T-cell (primary cell): ENCODE measurements at regions not wholly inside any gene's neighbourhood (a gene's known extent, or its start where the extent isn't known, plus 50 kb on each side); places are given as distances from the start of the nearest gene placed in this dataset.

Experiments
- ATAC-seq, 4 experiments: fragments of 200-7000 bp in 3 of 4; fragments of 150-1000 bp in 1 of 4; cut with Tn5 transposase; replicated peaks in 1 of 4; 1 replicate in 3 of 4; 2 replicates in 1 of 4; pipeline ENCODE4 v1.10.0; 2021; ENCODE audit warnings: moderate library complexity in 3 of 4, mild to moderate bottlenecking in 2 of 4, moderate number of reproducible peaks in 1 of 4
- CTCF ChIA-PET, 2 donors: fragments of 300-600 bp; sonication (Branson Sonifier 250); formaldehyde crosslinking; loops; one replicate each; lab custom pipeline; 2022; ENCODE audit warnings: antibody characterized with exemption in 2 of 2; lab: Charles Lee
- POLR2A ChIA-PET, 2 donors: fragments of 300-600 bp; sonication (Branson Sonifier 250); formaldehyde crosslinking; loops; one replicate each; lab custom pipeline; 2022; ENCODE audit warnings: antibody characterized with exemption in 2 of 2; lab: Charles Lee
- DNase-seq, 35 experiments: peaks; one replicate each; pipeline versions ENCODE4 v3.0.0 to v3.0.0-alpha.2; 2013 to 2023
- H3K27ac ChIP-seq: one replicate; pipeline ENCODE4 v1.5.1; 2013; ENCODE audit warnings: low read length
- H3K27me3 ChIP-seq, 2 experiments: replicated peaks in 1 of 2; 1 replicate in 1 of 2; 2 replicates in 1 of 2; pipeline versions ENCODE4 v1.6.1 to v1.7.0; 2013; ENCODE audit warnings: low read length in 1 of 2, mixed read lengths in 1 of 2; ENCODE audit not compliant: control insufficient read depth in 2 of 2, insufficient read depth in 2 of 2; ENCODE audit errors: extremely low read depth in 1 of 2
- H3K36me3 ChIP-seq, 2 donors: 1 replicate in 1 of 2; 2 replicates in 1 of 2; pipeline versions ENCODE4 v1.6.1 to v1.7.0; 2013; ENCODE audit warnings: low read length in 1 of 2; ENCODE audit not compliant: control insufficient read depth in 2 of 2, insufficient read depth in 1 of 2; ENCODE audit errors: extremely low read depth in 1 of 2
- H3K4me1 ChIP-seq, 2 experiments: 1 replicate in 1 of 2; 2 replicates in 1 of 2; pipeline versions ENCODE4 v1.6.1 to v1.7.0; 2013; ENCODE audit warnings: low read length in 2 of 2, mixed read lengths in 1 of 2; ENCODE audit not compliant: insufficient read depth in 2 of 2, control insufficient read depth in 1 of 2; ENCODE audit errors: extremely low read depth in 1 of 2
- H3K4me3 ChIP-seq, 2 donors: 1 replicate in 1 of 2; 2 replicates in 1 of 2; pipeline versions ENCODE4 v1.5.1 to v1.7.0; 2013; ENCODE audit warnings: mild to moderate bottlenecking in 2 of 2, low read length in 1 of 2, moderate library complexity in 1 of 2; ENCODE audit not compliant: control insufficient read depth in 1 of 2; ENCODE audit errors: extremely low read depth in 1 of 2
- H3K9me3 ChIP-seq: 2 replicates; pipeline ENCODE4 v1.7.0; 2013
- H3K27ac Mint-ChIP-seq, 2 donors: one replicate each; pipeline ENCODE4 v1.8.0; 2020 to 2021; ENCODE audit warnings: mild to moderate bottlenecking in 2 of 2, mixed read lengths in 2 of 2
- H3K27me3 Mint-ChIP-seq, 2 donors: one replicate each; pipeline ENCODE4 v1.8.0; 2021 to 2022; ENCODE audit warnings: mixed read lengths in 2 of 2
- H3K36me3 Mint-ChIP-seq: one replicate; pipeline ENCODE4 v1.8.0; 2021; ENCODE audit warnings: mixed read lengths
- H3K4me1 Mint-ChIP-seq, 3 donors: one replicate each; pipeline ENCODE4 v1.8.0; 2020 to 2022; ENCODE audit warnings: mixed read lengths in 3 of 3, mild to moderate bottlenecking in 1 of 3
- H3K4me3 Mint-ChIP-seq, 3 donors: one replicate each; pipeline ENCODE4 v1.8.0; 2020 to 2022; ENCODE audit warnings: mild to moderate bottlenecking in 3 of 3, mixed read lengths in 3 of 3, moderate library complexity in 3 of 3
- H3K9me3 Mint-ChIP-seq, 3 donors: one replicate each; pipeline ENCODE4 v1.8.0; 2020 to 2022; ENCODE audit warnings: mixed read lengths in 3 of 3
- WGBS: methylation state at CpG from one replicate; pipeline ENCODE4 v1.1.5; 2013; ENCODE audit warnings: missing lambda C conversion rate; ENCODE audit not compliant: insufficient coverage; 5-methylcytosine and 5-hydroxymethylcytosine counted together

DNA sequence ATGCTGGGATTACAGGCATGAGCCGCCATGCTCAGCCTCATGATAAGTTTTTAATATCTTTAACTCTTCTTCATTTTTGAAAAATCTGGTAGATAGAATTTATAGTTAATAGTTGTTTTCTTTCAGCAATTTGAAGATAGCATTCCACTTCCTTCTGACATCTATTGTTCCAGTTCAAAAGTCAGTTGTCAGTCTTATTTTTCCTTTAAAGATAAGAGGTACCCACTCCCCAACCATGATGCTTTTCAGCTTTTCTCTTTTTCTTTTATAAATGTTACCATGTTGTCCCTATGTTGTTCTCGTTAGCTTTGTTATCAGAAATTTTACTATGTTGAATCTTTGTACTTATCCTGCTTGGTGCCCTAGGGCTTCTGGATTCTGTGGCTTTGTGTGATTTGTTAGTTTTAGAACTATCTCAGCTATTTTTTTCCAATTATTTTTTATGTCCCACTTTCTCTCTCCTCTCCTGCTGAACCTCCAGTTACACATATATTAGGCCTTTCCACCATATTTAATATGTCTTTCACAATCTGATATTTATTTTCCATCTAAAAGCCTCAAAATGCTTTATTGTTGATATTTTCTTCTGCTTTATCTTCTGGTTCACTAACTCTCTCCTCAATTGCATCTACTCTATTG is 181.6 kb upstream of the FOXN3 start:
- H3K27me3 Mint-ChIP-seq, result no peaks in the 10 kb centered on the region
- peaks cover 14 to 26% (median 19%) of the 10 kb centered on the region in 3 donors for H3K9me3 Mint-ChIP-seq
- no peak overlapping the region for H3K27ac ChIP-seq
- POLR2A ChIA-PET, result interaction anchor here in 1 of 2 donors (0.5 to 0.6 kb wide), 2 partner anchors 418 to 1648 kb away, joined by 3 read pairs; no protein-coding TSS in a partner anchor
- peaks cover 61% of the 10 kb centered on the region for H3K36me3 Mint-ChIP-seq
- WGBS, result no CpG with 5 or more reads among the region's 2 CpGs
- H3K4me1 ChIP-seq, result no peaks in the 10 kb centered on the region
- H3K27ac Mint-ChIP-seq, result peak overlapping the region; percentile 39 to 45
- peaks cover 17 to 35% (median 30%) of the 10 kb centered on the region in 3 donors for H3K4me1 Mint-ChIP-seq
- H3K9me3 ChIP-seq, result peaks cover 4% of the 10 kb centered on the region
- no peak overlapping the region for H3K4me3 ChIP-seq
- CTCF ChIA-PET, result interaction anchor here in 1 of 2 donors (0.7 kb wide), 1 partner anchor 60 kb away, joined by 3 read pairs; no protein-coding TSS in a partner anchor
- peaks cover 0 to 8% of the 10 kb centered on the region in 2 donors for H3K36me3 ChIP-seq
- H3K27me3 ChIP-seq, result no peaks in the 10 kb centered on the region
- no peak for ATAC-seq
- DNase-seq, result peak in 1 of 35 experiments; percentile 24
- H3K4me3 Mint-ChIP-seq, result no peak overlapping the region

DNA sequence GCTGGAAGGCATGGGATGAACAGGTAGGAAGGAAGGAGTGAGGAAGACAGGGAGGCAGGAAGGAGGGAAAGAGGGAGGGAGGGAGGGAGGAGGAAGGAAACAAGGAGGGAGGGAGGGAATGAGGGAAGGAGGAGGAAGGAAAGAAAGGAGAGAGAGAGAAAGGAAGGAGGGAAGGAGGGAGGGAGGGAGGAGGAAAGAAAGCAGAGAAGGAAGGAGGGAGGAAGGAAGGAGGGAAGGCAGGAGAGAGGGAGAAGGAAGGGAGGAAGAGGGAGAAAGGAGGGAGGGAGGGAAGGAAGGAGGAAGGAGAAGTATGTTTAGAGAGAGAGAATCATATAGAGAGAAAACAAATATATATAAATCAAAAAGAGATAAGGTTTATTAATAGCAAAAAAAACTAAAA is 175.9 kb upstream of the FOXN3 start:
- ATAC-seq, result no peak
- no peak overlapping the region for H3K4me3 Mint-ChIP-seq
- peaks cover 0 to 12% of the 10 kb centered on the region in 2 donors for H3K36me3 ChIP-seq
- peaks cover 51 to 56% (median 52%) of the 10 kb centered on the region in 3 donors for H3K4me1 Mint-ChIP-seq
- no peak for DNase-seq
- no peak overlapping the region for H3K4me3 ChIP-seq
- H3K9me3 Mint-ChIP-seq, result peaks cover 15 to 24% (median 18%) of the 10 kb centered on the region in 3 donors
- H3K27ac Mint-ChIP-seq, result no peak overlapping the region
- peaks cover under 1% of the 10 kb centered on the region for H3K9me3 ChIP-seq
- peaks cover 74% of the 10 kb centered on the region for H3K36me3 Mint-ChIP-seq
- no peaks in the 10 kb centered on the region for H3K27me3 ChIP-seq
- H3K27me3 Mint-ChIP-seq, result no peaks in the 10 kb centered on the region
- POLR2A ChIA-PET, result no interaction called here
- CTCF ChIA-PET, result interaction anchor here in 1 of 2 donors (0.6 kb wide), 1 partner anchor 47 kb away, joined by 3 read pairs; no protein-coding TSS in a partner anchor
- H3K4me1 ChIP-seq, result peaks cover 7 to 18% of the 10 kb centered on the region in 2 experiments
- H3K27ac ChIP-seq, result no peak overlapping the region

DNA sequence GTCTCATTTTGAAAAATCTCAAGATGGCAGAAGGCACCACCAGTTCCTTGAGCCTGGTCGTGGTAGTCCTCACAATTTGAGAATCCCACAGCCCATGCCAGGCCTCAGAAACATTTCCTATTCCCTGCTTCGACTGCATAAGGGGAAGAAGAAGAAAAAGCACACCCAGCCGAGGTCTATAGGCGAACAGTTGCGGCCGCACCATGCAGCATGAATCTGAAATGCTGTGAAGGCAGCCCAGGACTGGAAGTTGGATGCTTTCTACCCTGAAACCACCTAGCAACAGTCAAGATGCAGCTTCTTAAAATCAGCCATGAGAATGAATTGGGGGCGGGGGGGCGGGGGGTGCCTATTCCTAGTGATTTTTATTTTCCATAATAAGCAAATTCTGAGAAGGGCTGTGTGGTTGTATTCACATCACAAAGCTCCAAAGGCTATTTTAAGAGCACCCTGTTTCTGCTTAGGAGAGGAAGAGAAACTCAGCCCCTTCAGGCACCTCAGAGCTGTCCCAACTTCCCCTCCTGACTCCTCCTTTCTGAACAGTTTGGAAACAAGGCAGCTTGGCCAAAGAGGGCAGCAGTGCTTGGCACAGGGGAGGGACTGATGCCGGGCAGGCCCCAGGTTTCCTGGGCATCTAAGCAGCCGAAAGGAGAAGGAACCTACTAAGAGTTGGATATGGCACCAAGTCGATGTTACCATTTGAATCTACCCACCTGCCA is 172.5 kb upstream of the FOXN3 start:
- CTCF ChIA-PET, result no interaction called here
- H3K27ac Mint-ChIP-seq, result peak overlapping the region in 1 of 2 donors; percentile 57

DNA sequence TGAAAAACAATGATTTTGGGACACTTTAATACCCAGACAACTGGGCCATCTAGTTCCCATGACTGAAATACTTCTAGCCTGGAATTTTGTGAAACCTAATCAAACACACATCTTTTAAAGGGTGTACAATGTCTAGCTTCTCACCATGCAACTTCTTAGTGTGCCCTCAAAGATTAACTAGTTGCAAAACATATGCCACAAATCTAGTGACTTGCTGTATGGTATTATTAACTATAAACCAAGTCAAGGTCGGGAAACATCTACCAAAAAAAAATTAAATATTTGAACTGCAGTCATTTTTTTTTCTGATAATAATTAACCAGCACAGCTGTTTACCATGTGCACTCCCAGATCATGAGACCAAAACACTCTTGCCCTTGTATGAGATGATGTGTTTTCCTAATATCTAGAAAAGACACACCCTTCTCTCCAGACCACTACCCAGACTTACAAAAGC is 171.8 kb upstream of the FOXN3 start:
- ATAC-seq (no peak), DNase-seq (no peak)
- Histone ChIP-seq H3K27me3 (no peaks in the 10 kb centered on the region), H3K36me3 (peaks cover 0 to 9% of the 10 kb centered on the region in 2 donors), H3K9me3 (no peaks in the 10 kb centered on the region), H3K4me3 (no peak overlapping the region), H3K27ac (no peak overlapping the region), H3K4me1 (peaks cover 16 to 24% of the 10 kb centered on the region in 2 experiments)
- no peaks in the 10 kb centered on the region for H3K27me3 Mint-ChIP-seq
- peak overlapping the region in 1 of 3 donors; percentile 5 for H3K4me3 Mint-ChIP-seq
- peak overlapping the region; percentile 41 to 53 for H3K27ac Mint-ChIP-seq
- H3K36me3 Mint-ChIP-seq, result peaks cover 67% of the 10 kb centered on the region
- peaks cover 10 to 16% (median 14%) of the 10 kb centered on the region in 3 donors for H3K9me3 Mint-ChIP-seq
- WGBS, result no CpG with 5 or more reads among the region's 1 CpG
- ChIA-PET CTCF (no interaction called here), POLR2A (interaction anchor here in 1 of 2 donors (0.6 kb wide), 1 partner anchor 178 kb away, joined by 3 read pairs; no protein-coding TSS in a partner anchor)
- peaks cover 75 to 79% (median 76%) of the 10 kb centered on the region in 3 donors for H3K4me1 Mint-ChIP-seq

More for the DNA sequence above, 172.5 kb upstream of the FOXN3 start:
- peaks cover 73% of the 10 kb centered on the region for H3K36me3 Mint-ChIP-seq
- Histone ChIP-seq H3K4me3 (no peak overlapping the region), H3K36me3 (peaks cover 0 to 12% of the 10 kb centered on the region in 2 donors), H3K9me3 (no peaks in the 10 kb centered on the region), H3K27me3 (no peaks in the 10 kb centered on the region), H3K4me1 (peaks cover 16 to 24% of the 10 kb centered on the region in 2 experiments), H3K27ac (no peak overlapping the region)
- no peak overlapping the region for H3K4me3 Mint-ChIP-seq
- DNase-seq (peak in 1 of 35 experiments; percentile 17), ATAC-seq (no peak)
- peaks cover 10 to 16% (median 14%) of the 10 kb centered on the region in 3 donors for H3K9me3 Mint-ChIP-seq
- peaks cover 75 to 78% (median 76%) of the 10 kb centered on the region in 3 donors for H3K4me1 Mint-ChIP-seq
- POLR2A ChIA-PET, result interaction anchor here in 1 of 2 donors (0.6 kb wide), 1 partner anchor 23 kb away, joined by 4 read pairs; no protein-coding TSS in a partner anchor
- no peaks in the 10 kb centered on the region for H3K27me3 Mint-ChIP-seq
- WGBS, result 86% methylated on average over 1 of the region's 11 CpGs

DNA sequence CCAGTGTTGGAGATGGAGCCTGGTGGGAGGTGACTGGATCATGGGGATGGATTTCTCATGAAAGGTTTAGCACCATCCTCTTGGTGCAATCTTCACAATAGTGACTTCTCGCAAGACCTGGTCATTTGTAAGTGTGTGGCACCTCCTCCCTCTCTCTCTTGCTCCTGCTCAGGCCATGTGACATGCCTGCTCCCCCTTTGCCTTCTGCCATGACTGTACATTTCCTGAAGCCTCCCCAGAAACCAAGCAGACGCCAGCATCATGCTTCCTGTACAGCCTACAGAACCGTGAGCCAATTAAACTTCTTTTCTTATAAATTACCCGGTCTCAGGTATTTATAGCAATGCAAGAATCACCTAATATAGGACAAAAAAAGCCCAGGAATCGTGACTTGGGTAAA is 171.0 kb upstream of the FOXN3 start:
- ATAC-seq (no peak), DNase-seq (no peak)
- Histone ChIP-seq H3K36me3 (peaks cover 0 to 7% of the 10 kb centered on the region in 2 donors), H3K4me3 (no peak overlapping the region), H3K9me3 (no peaks in the 10 kb centered on the region), H3K27me3 (no peaks in the 10 kb centered on the region), H3K27ac (no peak overlapping the region), H3K4me1 (peaks cover 16 to 24% of the 10 kb centered on the region in 2 experiments)
- Mint-ChIP-seq H3K27ac (no peak overlapping the region), H3K27me3 (no peaks in the 10 kb centered on the region), H3K4me1 (peaks cover 78 to 85% (median 80%) of the 10 kb centered on the region in 3 donors), H3K9me3 (peaks cover 10 to 16% (median 14%) of the 10 kb centered on the region in 3 donors), H3K4me3 (no peak overlapping the region), H3K36me3 (peaks cover 70% of the 10 kb centered on the region)
- POLR2A ChIA-PET, result no interaction called here
- CTCF ChIA-PET, result no interaction called here
- 80% methylated on average over 1 of the region's 5 CpGs for WGBS

DNA sequence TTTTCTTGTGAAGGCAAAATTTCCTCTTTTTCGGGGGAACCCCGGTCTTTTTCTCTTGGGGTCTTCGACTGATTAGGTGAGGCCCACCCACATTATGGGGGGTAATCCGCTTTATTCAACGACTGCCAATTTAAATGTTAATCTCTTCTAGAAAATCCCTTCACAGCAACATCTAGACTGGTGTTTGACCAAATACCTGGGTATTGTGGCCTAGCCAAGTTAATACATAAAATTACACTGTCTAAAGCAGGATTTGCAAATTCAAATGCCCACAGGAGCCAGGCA is 170.0 kb upstream of the FOXN3 start:
- H3K4me3 Mint-ChIP-seq, result peak overlapping the region in 1 of 3 donors; percentile 18
- Histone ChIP-seq H3K27ac (no peak overlapping the region), H3K27me3 (no peaks in the 10 kb centered on the region), H3K9me3 (no peaks in the 10 kb centered on the region), H3K4me1 (peaks cover 16 to 24% of the 10 kb centered on the region in 2 experiments), H3K36me3 (peaks cover 0 to 7% of the 10 kb centered on the region in 2 donors), H3K4me3 (no peak overlapping the region)
- WGBS, result no CpG with 5 or more reads among the region's 5 CpGs
- no peak for ATAC-seq
- CTCF ChIA-PET, result interaction anchor here in 1 of 2 donors (0.7 kb wide), 1 partner anchor 10 kb away, joined by 10 read pairs; no protein-coding TSS in a partner anchor
- H3K36me3 Mint-ChIP-seq, result peaks cover 69% of the 10 kb centered on the region
- no peak overlapping the region for H3K27ac Mint-ChIP-seq
- peaks cover 4 to 8% (median 7%) of the 10 kb centered on the region in 3 donors for H3K9me3 Mint-ChIP-seq
- POLR2A ChIA-PET, result no interaction called here
- DNase-seq, result no peak
- peaks cover 76 to 85% (median 79%) of the 10 kb centered on the region in 3 donors for H3K4me1 Mint-ChIP-seq
- no peaks in the 10 kb centered on the region for H3K27me3 Mint-ChIP-seq
